HEK293 (cell line): ENCODE measurements at regions not wholly inside any gene's neighbourhood (a gene's known extent, or its start where the extent isn't known, plus 50 kb on each side); places are given as distances from the start of the nearest gene placed in this dataset.

Experiments used
- CTCF ChIP-seq: fragments of 450-650 bp; formaldehyde crosslinking; IDR thresholded peaks from 2 replicates; pipeline ENCODE4 v1.5.1; 2016; ENCODE audit warnings: missing biosample characterization, missing genetic modification characterization
- ZBTB1 ChIP-seq: fragments of 450-650 bp; formaldehyde crosslinking; IDR thresholded peaks from 2 replicates; pipeline ENCODE4 v1.5.1; 2016; ENCODE audit warnings: missing biosample characterization, missing genetic modification characterization
- ZBTB8A ChIP-seq: fragments of 450-650 bp; formaldehyde crosslinking; IDR thresholded peaks from 2 replicates; pipeline ENCODE4 v1.5.1; 2016; ENCODE audit warnings: missing biosample characterization, missing genetic modification characterization
- ZFP3 ChIP-seq: fragments of 450-650 bp; formaldehyde crosslinking; IDR thresholded peaks from 2 replicates; pipeline ENCODE4 v1.5.1; 2016; ENCODE audit warnings: low read depth, missing biosample characterization, missing genetic modification characterization

GRCh38 chr4:33482773-33483172 is 2761.5 kb downstream of the ARAP2 start:
- TF ChIP-seq ZBTB8A (tag by site-specific recombination) (no peak), CTCF (no peak), ZBTB1 (tag by site-specific recombination) (no peak), ZFP3 (tag by site-specific recombination) (no peak)
